Type B pancreatic cell (in vitro differentiated cells): ENCODE measurements at regions not wholly inside any gene's neighbourhood (a gene's known extent, or its start where the extent isn't known, plus 50 kb on each side); places are given as distances from the start of the nearest gene placed in this dataset.

Experiments
- DNase-seq: peaks from one replicate; pipeline ENCODE4 v3.0.0; 2021; ENCODE audit warnings: mixed read lengths; ENCODE audit not compliant: unreplicated experiment; ENCODE audit errors: extremely low spot score
- H3K27ac Mint-ChIP-seq: 2 replicates; pipeline ENCODE4 v1.8.0; 2021; ENCODE audit warnings: mild to moderate bottlenecking, mixed read lengths
- H3K27me3 Mint-ChIP-seq: 2 replicates; pipeline ENCODE4 v1.8.0; 2021; ENCODE audit warnings: mixed read lengths
- H3K36me3 Mint-ChIP-seq: 2 replicates; pipeline ENCODE4 v1.8.0; 2021; ENCODE audit warnings: mixed read lengths
- H3K4me1 Mint-ChIP-seq: one replicate; pipeline ENCODE4 v1.8.0; 2021; ENCODE audit warnings: mixed read lengths; ENCODE audit not compliant: unreplicated experiment
- H3K4me3 Mint-ChIP-seq: 2 replicates; pipeline ENCODE4 v1.8.0; 2021; ENCODE audit warnings: mild to moderate bottlenecking, mixed read lengths
- H3K9me3 Mint-ChIP-seq: 2 replicates; pipeline ENCODE4 v1.8.0; 2021; ENCODE audit warnings: mixed read lengths
- CTCF ChIP-seq: fragments of 200-600 bp; sonication (generic); conservative IDR thresholded peaks from 2 replicates; pipeline ENCODE4 v1.5.0; 2021; ENCODE audit warnings: antibody characterized with exemption, mild to moderate bottlenecking

- Mint-ChIP-seq H3K27me3 (peaks cover 18% of the 10 kb centered on the region), H3K36me3 (no peaks in the 10 kb centered on the region), H3K4me1 (no peaks in the 10 kb centered on the region), H3K9me3 (peaks cover 3% of the 10 kb centered on the region), H3K4me3 (no peak overlapping the region), H3K27ac (no peak overlapping the region)
- no peak for TF ChIP-seq CTCF
- no peak for DNase-seq
Measured at GRCh38 chr2:59560769-59561168, 992.7 kb downstream of the BCL11A start.

GRCh38 chr2:59540864-59541263 lies 1012.6 kb downstream of the BCL11A start:
- Mint-ChIP-seq H3K27me3 (no peaks in the 10 kb centered on the region), H3K27ac (no peak overlapping the region), H3K4me1 (no peaks in the 10 kb centered on the region), H3K9me3 (no peaks in the 10 kb centered on the region), H3K4me3 (no peak overlapping the region), H3K36me3 (no peaks in the 10 kb centered on the region)
- no peak for TF ChIP-seq CTCF
- no peak for DNase-seq

- no peak for DNase-seq
- H3K9me3 Mint-ChIP-seq, result no peaks in the 10 kb centered on the region
- no peaks in the 10 kb centered on the region for H3K27me3 Mint-ChIP-seq
- no peak overlapping the region for H3K4me3 Mint-ChIP-seq
- H3K36me3 Mint-ChIP-seq, result no peaks in the 10 kb centered on the region
- H3K4me1 Mint-ChIP-seq, result no peaks in the 10 kb centered on the region
- no peak for TF ChIP-seq CTCF
- H3K27ac Mint-ChIP-seq, result no peak overlapping the region
Measured at GRCh38 chr2:59538398-59538911, 1015.0 kb downstream of the BCL11A start.

DNA sequence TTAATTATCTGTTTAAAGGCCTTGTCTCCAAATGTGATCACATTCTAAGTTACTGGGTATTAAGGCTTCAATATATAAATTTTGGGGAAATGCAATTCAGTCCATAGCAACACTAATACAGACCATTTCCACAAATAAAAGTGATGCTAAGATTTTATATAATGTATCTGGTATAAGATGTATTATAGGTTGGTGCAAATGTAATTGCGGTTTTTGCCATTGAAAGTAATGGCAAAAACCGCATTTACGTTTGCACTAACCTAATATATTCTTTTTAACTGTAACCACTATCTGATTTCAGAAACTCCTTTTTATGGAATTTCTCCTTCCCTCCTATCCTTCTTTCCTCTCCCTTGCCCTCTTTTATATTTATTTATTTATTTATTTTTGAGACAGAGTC lies 1020.6 kb downstream of the BCL11A start:
- no peak overlapping the region for H3K4me3 Mint-ChIP-seq
- no peak for TF ChIP-seq CTCF
- no peak for DNase-seq
- H3K27me3 Mint-ChIP-seq, result no peaks in the 10 kb centered on the region
- H3K27ac Mint-ChIP-seq, result no peak overlapping the region
- no peaks in the 10 kb centered on the region for H3K36me3 Mint-ChIP-seq
- H3K4me1 Mint-ChIP-seq, result no peaks in the 10 kb centered on the region
- peaks cover under 1% of the 10 kb centered on the region for H3K9me3 Mint-ChIP-seq

DNA sequence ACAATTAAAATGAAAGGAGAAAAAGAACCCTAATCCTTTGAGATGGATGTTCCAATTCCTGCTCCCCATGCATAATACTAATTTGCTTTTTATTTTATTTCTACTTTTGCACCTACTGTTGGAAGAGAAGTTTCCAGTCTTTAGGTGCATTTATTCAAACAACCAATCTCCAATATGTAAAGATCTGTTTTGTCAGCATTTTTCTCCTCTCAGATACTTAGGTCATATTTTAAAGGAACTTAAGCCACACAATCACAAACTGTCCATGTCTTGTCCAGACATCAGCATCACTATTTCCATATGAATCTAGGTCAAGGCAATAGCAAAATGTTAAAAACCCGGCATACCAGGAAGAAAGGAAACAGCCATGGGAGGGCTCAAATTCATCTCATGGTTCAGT lies 1023.2 kb downstream of the BCL11A start:
- H3K36me3 Mint-ChIP-seq, result no peaks in the 10 kb centered on the region
- no peaks in the 10 kb centered on the region for H3K4me1 Mint-ChIP-seq
- H3K4me3 Mint-ChIP-seq, result no peak overlapping the region
- H3K27me3 Mint-ChIP-seq, result no peaks in the 10 kb centered on the region
- DNase-seq, result no peak
- no peak for TF ChIP-seq CTCF
- peaks cover 5% of the 10 kb centered on the region for H3K9me3 Mint-ChIP-seq
- no peak overlapping the region for H3K27ac Mint-ChIP-seq

GRCh38 chr2:59529726-59530125 lies 1023.7 kb downstream of the BCL11A start:
- DNase-seq, result no peak
- H3K9me3 Mint-ChIP-seq, result peaks cover 5% of the 10 kb centered on the region
- no peak overlapping the region for H3K27ac Mint-ChIP-seq
- TF ChIP-seq CTCF, result no peak
- no peaks in the 10 kb centered on the region for H3K4me1 Mint-ChIP-seq
- no peaks in the 10 kb centered on the region for H3K36me3 Mint-ChIP-seq
- H3K4me3 Mint-ChIP-seq, result no peak overlapping the region
- H3K27me3 Mint-ChIP-seq, result no peaks in the 10 kb centered on the region
